Motor neuron (in vitro differentiated cells): ENCODE measurements at regions not wholly inside any gene's neighbourhood (a gene's known extent, or its start where the extent isn't known, plus 50 kb on each side); places are given as distances from the start of the nearest gene placed in this dataset.

Experiments used
- ATAC-seq, 8 experiments: fragments of 200-7000 bp; cut with Tn5 transposase; replicated peaks in 6 of 8; 2 replicates each; pipeline ENCODE4 v1.8.0; 2021; ENCODE audit warnings: mild to moderate bottlenecking in 8 of 8, moderate library complexity in 8 of 8
- H3K27ac ChIP-seq, 2 donors: fragments of 250-450 bp; sonication (Bioruptor Pico); 2 replicates each; pipeline ENCODE4 v1.9.0; 2021; ENCODE audit warnings: antibody characterized with exemption in 2 of 2, mild to moderate bottlenecking in 2 of 2, moderate library complexity in 1 of 2
- H3K4me1 ChIP-seq, 2 donors: fragments of 250-450 bp; sonication (Bioruptor Pico); replicated peaks in 1 of 2; 2 replicates each; pipeline ENCODE4 v1.6.1; 2021; ENCODE audit warnings: antibody characterized with exemption in 2 of 2, mild to moderate bottlenecking in 2 of 2, moderate library complexity in 1 of 2
- H3K4me3 ChIP-seq, 5 donors: fragments of 250-450 bp; sonication (Bioruptor Pico); 2 replicates each; pipeline ENCODE4 v1.9.0; 2021; ENCODE audit warnings: antibody characterized with exemption in 5 of 5, mild to moderate bottlenecking in 5 of 5, moderate library complexity in 4 of 5
- WGBS, 10 experiments: fragments of 450-650 bp; shearing (Covaris generic); methylation state at CpG; one replicate each; pipeline ENCODE4 v1.0.0; 2022; 5-methylcytosine and 5-hydroxymethylcytosine counted together
- in situ Hi-C, 9 experiments: fragments of 400-800 bp; cut with MboI; loops; one replicate each; pipeline ENCODE4 v1.15.0; 2021; ENCODE audit warnings: low sequenced_read_pairs in 9 of 9, low pct_unique_long_range_greater_than_20kb in 2 of 9; ENCODE audit not compliant: unreplicated experiment in 9 of 9

DNA sequence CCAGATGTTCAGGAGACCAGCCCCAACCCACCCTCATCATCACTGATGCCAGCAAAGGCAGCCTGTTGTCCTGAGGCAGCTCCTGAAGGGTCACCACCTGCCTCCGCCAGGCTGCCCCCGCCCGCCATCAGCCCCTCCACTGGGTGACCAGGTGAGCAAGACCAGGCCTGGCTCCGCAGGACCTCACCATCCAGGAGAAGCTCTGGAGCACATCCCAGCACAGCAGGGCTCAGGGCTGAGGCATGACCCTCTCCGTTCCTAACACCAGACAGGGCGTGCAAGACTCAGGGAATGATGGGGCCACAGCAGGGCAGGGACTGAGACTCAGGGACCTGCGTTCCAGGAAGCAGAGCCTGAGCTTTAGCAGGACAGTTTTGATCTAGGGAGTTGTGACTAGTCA is 218.8 kb upstream of the RAB6C start:
- peaks cover 17 to 25% of the 10 kb centered on the region in 2 donors for H3K4me1 ChIP-seq
- in situ Hi-C loops: no loop called here
- WGBS, 10 experiments: 77% methylated on average over 2 of the region's 7 CpGs; no CpG with 5 or more reads in 9 of the 10 experiments
- no peak for ATAC-seq
- no peak overlapping the region for H3K4me3 ChIP-seq
- H3K27ac ChIP-seq: no peak overlapping the region

DNA sequence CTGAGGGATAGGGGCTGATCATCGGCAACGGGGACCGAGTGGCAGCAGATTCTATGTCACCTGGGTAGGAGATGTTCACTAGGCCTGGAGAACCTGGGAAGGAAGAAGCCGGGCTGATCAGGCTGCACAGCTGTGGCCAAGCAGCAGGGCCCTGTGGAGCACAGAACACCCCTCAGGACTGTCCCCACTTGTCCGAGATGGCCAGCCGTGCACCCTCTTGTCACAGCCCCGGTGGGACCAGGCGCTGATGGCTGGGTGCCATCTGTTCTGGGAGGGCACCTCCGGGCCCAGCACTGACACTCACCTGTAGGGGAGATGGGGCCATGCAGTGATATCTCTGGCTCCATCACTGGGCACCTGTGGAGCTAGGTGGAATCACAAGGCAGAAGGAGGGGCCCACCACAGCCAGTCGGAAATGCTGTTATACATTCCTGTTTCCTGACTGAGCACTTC is 217.9 kb upstream of the RAB6C start:
- Histone ChIP-seq H3K4me1 (peaks cover 21 to 27% of the 10 kb centered on the region in 2 donors), H3K27ac (no peak overlapping the region), H3K4me3 (no peak overlapping the region)
- 73 to 100% (median 100%) methylated on average over 1 to 4 of the region's 10 CpGs; no CpG with 5 or more reads in 7 of the 10 experiments for WGBS, 10 experiments
- no peak for ATAC-seq
- in situ Hi-C loops: no loop called here

- ATAC-seq: no peak
- Histone ChIP-seq H3K4me1 (peaks cover 19 to 25% of the 10 kb centered on the region in 2 donors), H3K4me3 (no peak overlapping the region), H3K27ac (no peak overlapping the region)
- in situ Hi-C loops: no loop called here
- 71 to 100% (median 90%) methylated on average over 1 to 6 of the region's 8 CpGs; no CpG with 5 or more reads in 2 of the 10 experiments for WGBS, 10 experiments
Observed at GRCh38 chr2:129762386-129763189, 216.9 kb upstream of the RAB6C start.

DNA sequence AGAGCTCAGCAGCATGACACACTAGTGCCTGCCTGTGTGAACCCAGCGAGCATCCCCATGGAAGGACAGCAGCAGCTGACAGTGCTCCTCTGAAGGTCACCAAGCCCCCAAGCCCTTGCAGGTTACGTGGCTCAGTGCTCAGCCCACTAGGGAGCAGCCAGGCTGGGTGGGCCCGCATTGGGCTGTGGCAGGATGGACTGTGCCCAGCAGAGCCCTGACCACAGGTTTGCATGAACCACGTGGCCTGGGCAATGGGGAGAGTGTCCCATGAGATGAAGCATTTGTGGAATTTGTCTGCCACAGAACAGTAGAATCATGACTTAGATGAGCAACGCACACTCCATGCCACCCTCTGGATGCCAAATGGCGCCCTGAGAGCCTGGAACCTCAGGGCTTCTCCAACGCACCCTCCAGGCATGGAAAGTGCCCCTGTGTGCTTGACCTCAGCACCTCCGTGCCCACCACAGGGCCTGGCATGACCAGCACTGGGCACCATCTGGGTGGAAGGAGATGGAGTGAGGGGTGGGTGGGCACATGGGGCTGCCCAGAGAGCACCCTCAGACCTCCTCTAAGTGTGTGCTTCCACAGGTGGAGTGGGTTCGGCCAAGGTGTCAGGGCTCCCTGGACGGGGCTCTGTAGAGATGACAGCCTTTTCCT is 216.1 kb upstream of the RAB6C start:
- ATAC-seq: no peak
- Histone ChIP-seq H3K4me3 (no peak overlapping the region), H3K4me1 (peaks cover 16 to 18% of the 10 kb centered on the region in 2 donors), H3K27ac (no peak overlapping the region)
- in situ Hi-C loops: no loop called here
- 77 to 100% methylated on average over 2 to 3 of the region's 10 CpGs; no CpG with 5 or more reads in 8 of the 10 experiments for WGBS, 10 experiments

- no peak for ATAC-seq
- Histone ChIP-seq H3K4me1 (peaks cover 11% of the 10 kb centered on the region in 2 donors), H3K27ac (no peak overlapping the region), H3K4me3 (no peak overlapping the region)
- WGBS, 10 experiments: 49 to 100% (median 80%) methylated on average over 1 to 5 of the region's 5 CpGs; no CpG with 5 or more reads in 1 of the 10 experiments
- in situ Hi-C loops: no loop called here
Observed at GRCh38 chr2:129763966-129764365, 215.5 kb upstream of the RAB6C start.

GRCh38 chr2:129764376-129765325 is 214.8 kb upstream of the RAB6C start:
- peaks cover 8 to 10% of the 10 kb centered on the region in 2 donors for H3K4me1 ChIP-seq
- 67 to 100% (median 83%) methylated on average over 1 to 5 of the region's 16 CpGs; no CpG with 5 or more reads in 3 of the 10 experiments for WGBS, 10 experiments
- ATAC-seq: peak in 1 of 8 experiments; percentile 37
- no peak overlapping the region for H3K27ac ChIP-seq
- H3K4me3 ChIP-seq: no peak overlapping the region
- in situ Hi-C loops: no loop called here

DNA sequence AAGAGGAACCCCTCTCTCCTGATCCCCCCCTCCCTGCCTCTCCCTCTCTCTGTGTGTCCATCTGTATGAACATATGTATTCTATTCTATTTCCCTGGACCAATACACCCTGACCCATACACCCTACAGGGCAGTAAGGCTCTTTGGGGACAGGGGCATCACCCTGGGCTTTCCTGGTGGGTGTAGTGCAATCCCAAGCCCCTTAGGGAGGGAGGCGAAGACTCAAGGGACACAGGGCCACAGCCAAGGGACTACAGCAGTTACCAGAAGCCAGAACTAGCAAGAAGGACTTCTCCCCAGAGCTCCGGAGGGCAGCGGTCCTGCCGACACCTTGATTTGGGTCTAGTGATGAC is 214.2 kb upstream of the RAB6C start:
- Histone ChIP-seq H3K27ac (no peak overlapping the region), H3K4me1 (peaks cover 8 to 10% of the 10 kb centered on the region in 2 donors), H3K4me3 (no peak overlapping the region)
- ATAC-seq: no peak
- in situ Hi-C loops: no loop called here
- WGBS, 10 experiments: 62 to 67% methylated on average over 2 to 3 of the region's 4 CpGs; no CpG with 5 or more reads in 8 of the 10 experiments

DNA sequence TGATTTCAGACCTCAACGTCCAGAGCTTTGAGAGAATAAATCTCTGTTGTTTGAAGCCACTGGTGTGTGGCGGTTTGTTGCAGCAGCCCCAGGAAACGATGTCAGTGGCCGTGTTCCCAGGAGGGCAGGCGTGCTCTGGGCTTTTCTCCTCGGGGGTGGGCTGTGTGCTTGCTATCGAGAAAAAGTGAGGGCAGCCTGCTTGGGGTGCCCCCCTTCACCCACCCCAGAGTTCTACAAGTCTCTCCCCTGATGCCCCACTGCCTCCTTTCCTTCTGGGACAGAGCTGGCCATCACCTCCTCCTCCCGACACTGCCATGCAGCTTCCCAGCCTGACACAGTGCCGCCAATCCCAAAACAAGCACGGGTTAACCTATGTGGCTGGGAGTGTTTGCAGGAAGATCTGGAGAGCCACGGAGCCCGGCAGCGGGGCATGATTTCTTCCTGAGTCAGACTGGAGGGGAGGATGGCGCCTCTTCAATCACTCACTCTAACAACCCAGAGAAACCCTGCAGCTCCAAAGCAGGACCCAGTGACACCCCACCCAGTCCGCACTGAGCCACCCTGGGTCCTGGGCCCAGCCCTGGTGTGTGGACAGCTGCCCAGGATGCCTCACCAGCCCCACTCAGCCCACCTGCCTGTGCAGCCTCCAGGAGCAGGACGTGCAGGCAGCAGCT is 213.7 kb upstream of the RAB6C start:
- peak in 7 of 8 experiments; percentile 44 to 74 (median 66) for ATAC-seq
- no peak overlapping the region for H3K4me3 ChIP-seq
- in situ Hi-C loops: no loop called here
- H3K4me1 ChIP-seq: peaks cover 8 to 10% of the 10 kb centered on the region in 2 donors
- 0 to 83% (median 52%) methylated on average over 1 to 6 of the region's 16 CpGs; no CpG with 5 or more reads in 2 of the 10 experiments for WGBS, 10 experiments
- no peak overlapping the region for H3K27ac ChIP-seq

DNA sequence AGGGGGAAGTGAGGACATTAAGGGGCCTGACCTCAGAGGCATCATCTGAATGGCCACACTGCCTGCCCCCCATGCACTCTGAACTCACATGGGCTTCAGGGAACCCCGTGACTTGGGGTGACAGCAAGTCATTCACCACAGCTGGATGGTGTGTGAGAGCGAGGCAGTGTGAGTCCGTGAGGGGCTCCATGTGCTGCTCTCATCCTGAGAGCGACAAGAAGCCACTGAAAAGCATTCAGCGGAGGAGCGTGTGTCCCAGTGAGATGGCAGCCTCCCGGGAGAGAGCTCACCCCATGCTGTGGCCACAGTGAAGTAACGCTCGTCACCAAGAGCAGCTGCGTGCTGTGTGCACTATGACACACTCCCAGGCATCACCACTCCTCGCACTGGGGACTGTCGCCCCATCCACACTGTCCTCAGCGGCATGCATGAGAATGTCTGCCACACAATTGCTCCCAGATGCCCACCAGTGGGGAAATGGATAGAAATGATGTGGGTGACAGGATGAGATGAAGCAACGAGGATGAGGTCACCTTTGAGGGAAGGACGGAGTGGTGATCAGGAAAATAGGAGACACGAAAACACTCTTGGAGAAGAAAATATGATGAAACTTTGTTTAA is 213.0 kb upstream of the RAB6C start:
- H3K4me3 ChIP-seq: no peak overlapping the region
- H3K27ac ChIP-seq: no peak overlapping the region
- H3K4me1 ChIP-seq: peaks cover 8 to 10% of the 10 kb centered on the region in 2 donors
- in situ Hi-C loops: no loop called here
- 24 to 100% (median 76%) methylated on average over 1 to 11 of the region's 16 CpGs; no CpG with 5 or more reads in 3 of the 10 experiments for WGBS, 10 experiments
- ATAC-seq: peak in 7 of 8 experiments; percentile 15 to 77 (median 48)

DNA sequence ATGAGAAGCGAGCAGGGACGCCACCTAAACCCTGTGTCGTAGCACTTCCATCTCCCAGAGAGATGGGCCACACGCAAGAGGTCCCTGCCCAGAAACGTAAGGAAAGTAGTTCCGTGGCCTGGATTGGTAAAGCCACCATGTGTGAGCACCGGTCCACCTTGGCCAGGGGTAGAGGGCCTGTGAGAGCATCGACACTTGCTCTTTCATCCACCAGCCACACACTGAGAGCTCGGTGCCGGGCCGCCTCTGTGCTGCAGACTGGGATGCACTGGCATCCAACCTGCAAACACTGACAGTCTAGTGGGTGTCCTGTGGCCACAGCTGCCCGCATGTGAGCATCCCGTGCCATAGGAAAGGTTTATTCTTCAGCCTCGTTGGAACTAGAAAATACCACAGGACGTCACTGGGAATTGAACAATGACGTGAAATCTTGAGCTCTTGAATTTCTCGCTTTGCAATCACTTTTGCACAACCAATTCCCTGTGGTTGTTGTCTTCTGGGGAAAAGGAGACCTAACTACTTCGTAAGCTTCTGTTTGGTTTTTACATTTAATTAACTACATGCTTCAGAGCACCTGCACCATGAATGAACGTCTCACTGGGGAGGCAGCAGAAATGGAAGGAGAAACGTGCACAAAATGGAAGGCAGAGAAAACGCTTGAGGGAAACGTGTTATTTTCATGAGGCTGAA is 212.0 kb upstream of the RAB6C start:
- H3K4me3 ChIP-seq: no peak overlapping the region
- in situ Hi-C loops: no loop called here
- no peak overlapping the region for H3K27ac ChIP-seq
- 72 to 100% (median 92%) methylated on average over 1 to 17 of the region's 22 CpGs; no CpG with 5 or more reads in 1 of the 10 experiments for WGBS, 10 experiments
- ATAC-seq: no peak
- peaks cover 8 to 10% of the 10 kb centered on the region in 2 donors for H3K4me1 ChIP-seq

DNA sequence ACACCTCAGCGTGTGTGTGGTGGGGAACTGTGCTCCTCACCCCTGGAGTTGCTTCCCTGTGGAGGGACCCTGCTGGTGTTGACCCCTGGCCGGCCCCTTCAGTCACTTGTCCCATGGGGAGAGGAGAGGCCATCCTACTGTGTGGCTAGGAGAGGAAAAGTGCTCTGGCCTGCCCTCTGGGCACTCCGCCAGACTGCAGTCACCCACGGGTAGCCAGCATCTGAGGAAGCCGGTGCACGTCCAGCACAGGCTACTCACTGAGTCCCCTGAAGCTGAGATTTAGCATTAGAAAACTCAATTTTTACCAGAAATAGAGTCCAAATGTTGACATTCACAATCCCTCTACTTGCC is 211.5 kb upstream of the RAB6C start:
- Histone ChIP-seq H3K27ac (no peak overlapping the region), H3K4me1 (peaks cover 8 to 10% of the 10 kb centered on the region in 2 donors), H3K4me3 (no peak overlapping the region)
- no peak for ATAC-seq
- in situ Hi-C loops: no loop called here
- 59 to 100% (median 90%) methylated on average over 1 to 5 of the region's 6 CpGs; no CpG with 5 or more reads in 5 of the 10 experiments for WGBS, 10 experiments
